GM12878 (cell line): ENCODE measurements at regions not wholly inside any gene's neighbourhood (a gene's known extent, or its start where the extent isn't known, plus 50 kb on each side); places are given as distances from the start of the nearest gene placed in this dataset.

Source experiments
- BHLHE40 ChIP-seq, 2 experiments: fragments of 450-650 bp in 1 of 2; IDR thresholded peaks; 2 replicates each; pipeline ENCODE4 v1.6.1; 2011 to 2017; ENCODE audit warnings: low read depth in 2 of 2, borderline replicate concordance in 1 of 2, improper control_type of control experiment in 1 of 2, low read length in 1 of 2, mild to moderate bottlenecking in 1 of 2
- CTCF ChIP-seq, 3 experiments: IDR thresholded peaks in 2 of 3; conservative IDR thresholded peaks in 1 of 3; 2 replicates each; pipeline ENCODE4 v1.5.1; 2011; ENCODE audit warnings: low read depth in 3 of 3, low read length in 3 of 3, mild to moderate bottlenecking in 3 of 3, control low read depth in 2 of 3, moderate library complexity in 2 of 3, inconsistent platforms in 1 of 3, mixed read lengths in 1 of 3; ENCODE audit not compliant: control insufficient read depth in 2 of 3, insufficient read depth in 1 of 3; ENCODE audit errors: extremely low read depth in 1 of 3
- E4F1 ChIP-seq: fragments of 450-650 bp; IDR thresholded peaks from 2 replicates; pipeline ENCODE4 v1.6.1; 2018; ENCODE audit warnings: borderline replicate concordance, mild to moderate bottlenecking; ENCODE audit not compliant: partially characterized antibody
- POLR2A ChIP-seq: IDR thresholded peaks from 2 replicates; pipeline ENCODE4 v1.6.1; 2011; ENCODE audit warnings: low read depth, mild to moderate bottlenecking, low read length
- RAD21 ChIP-seq: IDR thresholded peaks from 2 replicates; pipeline ENCODE4 v1.6.1; 2011; ENCODE audit warnings: mild to moderate bottlenecking, low read depth, low read length, moderate library complexity; ENCODE audit not compliant: insufficient read depth
- TAF1 ChIP-seq: IDR thresholded peaks from 2 replicates; pipeline ENCODE4 v1.6.1; 2011; ENCODE audit warnings: mild to moderate bottlenecking, low read depth, low read length, borderline replicate concordance

GRCh38 chr5:173487300-173487699, 129.2 kb downstream of the BOD1 start:
- TF ChIP-seq CTCF (IDR thresholded peaks at IDR 0.05 in 2 of 3, conservative IDR thresholded peaks at IDR 0.05 in 1 of 3; ENCODE audit: control insufficient read depth in 2 of 3, extremely low read depth in 1 of 3, insufficient read depth in 1 of 3, low read depth in 3 of 3, low read length in 3 of 3) (no peak), TAF1 (no peak), BHLHE40 (IDR thresholded peaks at IDR 0.05; ENCODE audit: borderline replicate concordance in 1 of 2, low read depth in 2 of 2, low read length in 1 of 2) (no peak), POLR2A (no peak), E4F1 (no peak), RAD21 (no peak)
